IMR-90 (cell line): ENCODE measurements at regions not wholly inside any gene's neighbourhood (a gene's known extent, or its start where the extent isn't known, plus 50 kb on each side); places are given as distances from the start of the nearest gene placed in this dataset.

ENCODE experiments used
- ATAC-seq: fragments of 200-7000 bp; cut with Tn5 transposase; 2 replicates; pipeline ENCODE4 v1.9.1; 2020; ENCODE audit warnings: low read depth, mild to moderate bottlenecking, moderate library complexity
- BruUV-seq: library from RNA; stranded (reverse); fragments of 400-500 nt; replicated peaks from 2 replicates; lab custom pipeline; 2021; lab: Mats Ljungman, UMichigan
- CTCF ChIA-PET: fragments of 300-600 bp; formaldehyde crosslinking; extraction: SDS; loops from one replicate; lab custom pipeline; 2021; ENCODE audit warnings: antibody characterized with exemption; lab: Yijun Ruan, JAX
- POLR2A ChIA-PET: fragments of 300-600 bp; sonication (Branson Sonifier 250); formaldehyde crosslinking; loops from one replicate; lab custom pipeline; 2022; ENCODE audit warnings: antibody characterized with exemption; ENCODE audit not compliant: unreplicated experiment; lab: Charles Lee
- DNase-seq: peaks from one replicate; pipeline ENCODE4 v3.0.0; 2013
- H2AFZ ChIP-seq: replicated peaks from 2 replicates; pipeline ENCODE3; 2013; ENCODE audit warnings: low read length, mild to moderate bottlenecking; ENCODE audit not compliant: poor library complexity
- H2AK5ac ChIP-seq: 2 replicates; pipeline ENCODE4 v1.6.1; 2013; ENCODE audit warnings: low read depth, low read length, inconsistent platforms
- H2AK9ac ChIP-seq: replicated peaks from 2 replicates; pipeline ENCODE3; 2013; ENCODE audit warnings: mild to moderate bottlenecking, low read depth, low read length, moderate library complexity; ENCODE audit not compliant: poor library complexity
- H2BK120ac ChIP-seq: 2 replicates; pipeline ENCODE4 v1.6.1; 2013; ENCODE audit warnings: low read depth, low read length, inconsistent platforms
- H2BK15ac ChIP-seq: 3 replicates; pipeline ENCODE4 v1.6.1; 2013; ENCODE audit warnings: low read depth, low read length, inconsistent platforms
- H2BK20ac ChIP-seq: 2 replicates; pipeline ENCODE4 v1.6.1; 2013; ENCODE audit warnings: low read depth, mild to moderate bottlenecking, inconsistent platforms, low read length, moderate library complexity
- H2BK5ac ChIP-seq: 2 replicates; pipeline ENCODE4 v1.6.1; 2013; ENCODE audit warnings: mild to moderate bottlenecking, low read depth, low read length, inconsistent platforms; ENCODE audit not compliant: poor library complexity, severe bottlenecking
- H3K14ac ChIP-seq: replicated peaks from 2 replicates; pipeline ENCODE4 v1.6.1; 2013; ENCODE audit warnings: low read depth, low read length, inconsistent platforms
- H3K18ac ChIP-seq: 2 replicates; pipeline ENCODE4 v1.6.1; 2013; ENCODE audit warnings: low read depth, low read length, control low read depth
- H3K23ac ChIP-seq: 2 replicates; pipeline ENCODE4 v1.6.1; 2013; ENCODE audit warnings: low read depth, low read length, inconsistent platforms
- H3K27ac ChIP-seq: 2 replicates; pipeline ENCODE4 v1.5.1; 2013; ENCODE audit warnings: mild to moderate bottlenecking, control low read depth, low read length; ENCODE audit not compliant: insufficient read depth
- H3K27me3 ChIP-seq: 2 replicates; pipeline ENCODE4 v1.6.1; 2013; ENCODE audit warnings: low read length; ENCODE audit not compliant: control insufficient read depth, insufficient read depth
- H3K36me3 ChIP-seq: 2 replicates; pipeline ENCODE4 v1.6.1; 2013; ENCODE audit warnings: low read length, mixed read lengths; ENCODE audit not compliant: control insufficient read depth, insufficient read depth
- H3K4ac ChIP-seq: 2 replicates; pipeline ENCODE4 v1.6.1; 2013; ENCODE audit warnings: low read depth, low read length, inconsistent platforms
- H3K4me1 ChIP-seq: 2 replicates; pipeline ENCODE4 v1.6.1; 2013; ENCODE audit warnings: low read length, mixed read lengths; ENCODE audit not compliant: control insufficient read depth, insufficient read depth
- H3K4me2 ChIP-seq: 2 replicates; pipeline ENCODE4 v1.6.1; 2013; ENCODE audit warnings: low read depth, mild to moderate bottlenecking, control low read depth, low read length, moderate library complexity
- H3K4me3 ChIP-seq: 2 replicates; pipeline ENCODE4 v1.5.1; 2013; ENCODE audit warnings: low read depth, mild to moderate bottlenecking, control low read depth, low read length, moderate library complexity; ENCODE audit not compliant: insufficient read depth
- H3K56ac ChIP-seq: 2 replicates; pipeline ENCODE4 v1.6.1; 2013; ENCODE audit warnings: low read length, inconsistent platforms; ENCODE audit not compliant: insufficient read depth; ENCODE audit errors: extremely low read depth
- H3K79me1 ChIP-seq, 2 experiments: 2 replicates each; pipeline ENCODE4 v1.6.1; 2013; ENCODE audit warnings: low read length in 2 of 2, inconsistent platforms in 1 of 2, low read depth in 1 of 2
- H3K9ac ChIP-seq: 2 replicates; pipeline ENCODE4 v1.6.1; 2013; ENCODE audit warnings: low read depth, low read length, control low read depth
- H3K9me1 ChIP-seq: 2 replicates; pipeline ENCODE4 v1.6.1; 2013; ENCODE audit warnings: low read length, inconsistent platforms; ENCODE audit not compliant: insufficient read depth
- H3K9me3 ChIP-seq: 2 replicates; pipeline ENCODE4 v1.6.1; 2013; ENCODE audit warnings: low read length; ENCODE audit not compliant: control insufficient read depth, insufficient read depth
- H4K20me1 ChIP-seq: 2 replicates; pipeline ENCODE4 v1.6.1; 2013; ENCODE audit warnings: low read length, inconsistent platforms; ENCODE audit not compliant: insufficient read depth
- H4K5ac ChIP-seq: 2 replicates; pipeline ENCODE4 v1.6.1; 2013; ENCODE audit warnings: mild to moderate bottlenecking, low read depth, low read length, control low read depth
- H4K8ac ChIP-seq, 2 experiments: 2 replicates each; pipeline ENCODE4 v1.6.1; 2013; ENCODE audit warnings: low read depth in 2 of 2, low read length in 2 of 2, control low read depth in 1 of 2, inconsistent platforms in 1 of 2
- H4K91ac ChIP-seq: 2 replicates; pipeline ENCODE4 v1.6.1; 2013; ENCODE audit warnings: low read depth, low read length, inconsistent platforms; ENCODE audit not compliant: insufficient read depth
- BHLHE40 ChIP-seq: fragments of 150-350 bp; IDR thresholded peaks from 2 replicates; pipeline ENCODE4 v1.6.1; 2016; ENCODE audit warnings: mild to moderate bottlenecking, low read depth, low read length
- CEBPB ChIP-seq: IDR thresholded peaks from 2 replicates; pipeline ENCODE4 v1.6.1; 2012; ENCODE audit warnings: low read depth, low read length, improper control_type of control experiment
- CHD1 ChIP-seq: IDR thresholded peaks from 2 replicates; pipeline ENCODE4 v1.6.1; 2012; ENCODE audit warnings: low read depth, low read length, improper control_type of control experiment
- CTCF ChIP-seq: conservative IDR thresholded peaks from 2 replicates; pipeline ENCODE4 v1.5.1; 2012; ENCODE audit warnings: mild to moderate bottlenecking, low read depth, low read length, improper control_type of control experiment
- ELK1 ChIP-seq: fragments of 150-350 bp; IDR thresholded peaks from 2 replicates; pipeline ENCODE4 v1.6.1; 2016; ENCODE audit warnings: low read depth, mild to moderate bottlenecking, low read length, moderate library complexity, borderline replicate concordance
- FOS ChIP-seq: fragments of 150-350 bp; IDR thresholded peaks from 2 replicates; pipeline ENCODE4 v1.6.1; 2016; ENCODE audit warnings: low read depth, low read length
- MAFK ChIP-seq: IDR thresholded peaks from 2 replicates; pipeline ENCODE4 v1.6.1; 2012; ENCODE audit warnings: low read depth, low read length, improper control_type of control experiment
- MAZ ChIP-seq: IDR thresholded peaks from 2 replicates; pipeline ENCODE4 v1.6.1; 2012; ENCODE audit warnings: low read depth, mild to moderate bottlenecking, low read length, improper control_type of control experiment, moderate library complexity, borderline replicate concordance
- MXI1 ChIP-seq: IDR thresholded peaks from 2 replicates; pipeline ENCODE4 v1.6.1; 2012; ENCODE audit warnings: low read depth, mild to moderate bottlenecking, low read length, moderate library complexity, borderline replicate concordance
- NFE2L2 ChIP-seq: fragments of 150-350 bp; IDR thresholded peaks from 2 replicates; pipeline ENCODE4 v1.6.1; 2016; ENCODE audit warnings: low read depth, mild to moderate bottlenecking, low read length
- POLR2A ChIP-seq: IDR thresholded peaks from 2 replicates; pipeline ENCODE4 v1.6.1; 2012; ENCODE audit warnings: mild to moderate bottlenecking, low read depth, low read length
- RAD21 ChIP-seq: IDR thresholded peaks from 2 replicates; pipeline ENCODE4 v1.6.1; 2012; ENCODE audit warnings: low read length, improper control_type of control experiment
- RCOR1 ChIP-seq: IDR thresholded peaks from 2 replicates; pipeline ENCODE4 v1.6.1; 2012; ENCODE audit warnings: mild to moderate bottlenecking, low read length, improper control_type of control experiment; ENCODE audit not compliant: insufficient replicate concordance
- RFX5 ChIP-seq: IDR thresholded peaks from 2 replicates; pipeline ENCODE4 v1.8.0; 2012; ENCODE audit warnings: low read depth, mild to moderate bottlenecking, low read length, moderate library complexity
- SMC3 ChIP-seq: fragments of 150-350 bp; IDR thresholded peaks from 2 replicates; pipeline ENCODE4 v1.6.1; 2016; ENCODE audit warnings: low read depth, mild to moderate bottlenecking, antibody characterized with exemption, low read length, moderate library complexity
- USF2 ChIP-seq: fragments of 150-350 bp; IDR thresholded peaks from 2 replicates; pipeline ENCODE4 v1.6.1; 2017; ENCODE audit warnings: mild to moderate bottlenecking, antibody characterized with exemption, low read length, low read depth
- WGBS, 2 experiments: methylation state at CpG; one replicate each; pipeline versions ENCODE4 v1.1.5 to v1.1.7; 2013; ENCODE audit warnings: missing lambda C conversion rate in 2 of 2; ENCODE audit not compliant: insufficient read length in 1 of 2; ENCODE audit errors: extremely low coverage in 2 of 2; 5-methylcytosine and 5-hydroxymethylcytosine counted together
- dilution Hi-C: fragments of 300-500 bp; cut with HindIII; formaldehyde crosslinking; loops from one replicate; pipeline ENCODE4 v1.14.3; 2018; ENCODE audit warnings: low sequenced_read_pairs; ENCODE audit not compliant: unreplicated experiment
- in situ Hi-C: fragments of 300-500 bp; cut with MboI; formaldehyde crosslinking; loops from 3 replicates; pipeline ENCODE4 v1.14.3; 2019; ENCODE audit warnings: low sequenced_read_pairs, inconsistent platforms, mixed read lengths
- intact Hi-C: fragments of 100-400 bp; cut with micrococcal nuclease; formaldehyde crosslinking; loops from 2 replicates; pipeline ENCODE4 v1.10.0; 2022

DNA sequence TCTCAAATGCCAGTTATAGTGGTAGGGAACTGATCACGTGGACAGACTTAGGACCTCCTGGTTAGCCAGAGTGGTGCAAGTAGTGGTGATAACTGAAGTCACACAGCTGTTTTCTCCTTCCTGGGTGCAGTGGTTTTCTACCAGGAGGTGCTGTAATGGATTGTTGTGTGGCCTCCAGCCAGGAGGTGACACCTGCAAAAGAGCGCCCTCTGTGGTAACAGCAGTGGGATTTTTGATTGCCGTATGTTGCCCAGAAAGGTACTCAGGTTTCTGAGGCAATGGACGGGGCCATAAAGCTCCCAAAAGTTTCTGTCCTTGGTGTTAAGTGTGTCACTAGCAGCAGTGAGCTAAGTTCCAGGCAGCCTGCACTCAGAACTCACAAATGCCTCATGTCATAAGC lies 1358.1 kb upstream of the DDX18 start:
- H3K79me1 ChIP-seq = no peaks in the 10 kb centered on the region
- H3K9me1 ChIP-seq = no peaks in the 10 kb centered on the region
- no peak overlapping the region for H3K4me3 ChIP-seq
- no peak overlapping the region for H2AK9ac ChIP-seq
- no peak overlapping the region for H3K4me2 ChIP-seq
- H3K9me3 ChIP-seq = peaks cover 16% of the 10 kb centered on the region
- no peak overlapping the region for H2AFZ ChIP-seq
- no peak overlapping the region for H4K91ac ChIP-seq
- H3K4me1 ChIP-seq = no peaks in the 10 kb centered on the region
- H3K56ac ChIP-seq = no peak overlapping the region
- H2BK15ac ChIP-seq = no peak overlapping the region
- intact Hi-C loops (no loop called here), dilution Hi-C loops (no loop called here), in situ Hi-C loops (no loop called here)
- H3K27me3 ChIP-seq = no peaks in the 10 kb centered on the region
- DNase-seq (no peak), ATAC-seq (no peak)
- H2AK5ac ChIP-seq = no peak overlapping the region
- H3K27ac ChIP-seq = no peak overlapping the region
- no peak overlapping the region for H4K8ac ChIP-seq
- POLR2A ChIA-PET = no interaction called here
- H2BK20ac ChIP-seq = no peak overlapping the region
- no peak overlapping the region for H3K4ac ChIP-seq
- H3K18ac ChIP-seq = no peak overlapping the region
- CTCF ChIA-PET = no interaction called here
- no peaks in the 10 kb centered on the region for H4K20me1 ChIP-seq
- no peak overlapping the region for H3K23ac ChIP-seq
- no peak overlapping the region for H3K14ac ChIP-seq
- no CpG with 5 or more reads among the region's 4 CpGs for WGBS, 2 experiments
- H3K36me3 ChIP-seq = no peaks in the 10 kb centered on the region
- no peak for TF ChIP-seq RAD21
- TF ChIP-seq MAZ = no peak
- no peak for TF ChIP-seq CTCF
- TF ChIP-seq RFX5 = no peak
- TF ChIP-seq MAFK = no peak
- TF ChIP-seq ELK1 = no peak
- no peak for TF ChIP-seq CEBPB
- no peak for TF ChIP-seq USF2
- TF ChIP-seq RCOR1 = no peak
- no peak for TF ChIP-seq SMC3
- TF ChIP-seq NFE2L2 = no peak
- TF ChIP-seq BHLHE40 = no peak
- TF ChIP-seq FOS = no peak
- no peak for TF ChIP-seq POLR2A
- no peak for TF ChIP-seq MXI1
- no peak for TF ChIP-seq CHD1
- H4K5ac ChIP-seq = no peak overlapping the region
- H2BK5ac ChIP-seq = no peak overlapping the region
- H2BK120ac ChIP-seq = no peak overlapping the region
- H3K9ac ChIP-seq = no peak overlapping the region
- no TSS peak for BruUV-seq
